Neural cell (in vitro differentiated cells): ENCODE measurements at regions not wholly inside any gene's neighbourhood (a gene's known extent, or its start where the extent isn't known, plus 50 kb on each side); places are given as distances from the start of the nearest gene placed in this dataset.

Source experiments
- H2AFZ ChIP-seq: fragments of 200-600, 300-800 bp; sonication (generic), shearing (Covaris generic); 2 replicates; pipeline ENCODE4 v1.6.0; 2014; ENCODE audit warnings: low read depth, mild to moderate bottlenecking, antibody characterized with exemption, low read length, moderate library complexity
- H3F3A ChIP-seq: fragments of 200-600 bp; shearing (Covaris generic); 2 replicates; pipeline ENCODE4 v1.6.1; 2016; ENCODE audit warnings: mild to moderate bottlenecking, moderate library complexity, mixed read lengths, antibody characterized with exemption, low read length; ENCODE audit not compliant: insufficient read depth, poor library complexity, severe bottlenecking
- H3K27ac ChIP-seq: fragments of 200-600, 300-800 bp; sonication (generic), shearing (Covaris generic); 2 replicates; pipeline ENCODE4 v1.5.1; 2014; ENCODE audit warnings: mild to moderate bottlenecking, low read length, moderate library complexity
- H3K27me3 ChIP-seq: fragments of 300-800, 200-600 bp; sonication (generic), shearing (Covaris generic); 2 replicates; pipeline ENCODE4 v1.6.0; 2014; ENCODE audit warnings: mild to moderate bottlenecking, low read depth, low read length, moderate library complexity; ENCODE audit not compliant: insufficient read depth
- H3K36me3 ChIP-seq: fragments of 300-800, 200-600 bp; sonication (generic), shearing (Covaris generic); 2 replicates; pipeline ENCODE4 v1.5.1; 2014; ENCODE audit warnings: mild to moderate bottlenecking, antibody characterized with exemption, low read length, moderate library complexity; ENCODE audit not compliant: insufficient read depth
- H3K4me2 ChIP-seq: fragments of 300-800, 200-600 bp; sonication (generic), shearing (Covaris generic); 2 replicates; pipeline ENCODE4 v1.6.0; 2014; ENCODE audit warnings: mild to moderate bottlenecking, low read length
- H3K4me3 ChIP-seq: fragments of 300-800, 200-600 bp; sonication (generic), shearing (Covaris generic); 2 replicates; pipeline ENCODE4 v1.5.1; 2014; ENCODE audit warnings: mild to moderate bottlenecking, low read length, moderate library complexity
- H3K79me2 ChIP-seq: fragments of 200-600 bp; shearing (Covaris generic); replicated peaks from 2 replicates; pipeline ENCODE4 v1.6.0; 2014; ENCODE audit warnings: mild to moderate bottlenecking, low read length, moderate library complexity; ENCODE audit not compliant: insufficient read depth
- H3K9ac ChIP-seq: fragments of 300-800, 200-600 bp; sonication (generic), shearing (Covaris generic); 2 replicates; pipeline ENCODE4 v1.6.1; 2016; ENCODE audit warnings: mild to moderate bottlenecking, low read length, mixed read lengths
- H3K9me2 ChIP-seq: fragments of 200-600 bp; shearing (Covaris generic); 2 replicates; pipeline ENCODE4 v1.6.1; 2016; ENCODE audit warnings: mild to moderate bottlenecking, low read length, mixed read lengths; ENCODE audit not compliant: insufficient read depth
- H3K9me3 ChIP-seq: fragments of 200-600, 300-800 bp; sonication (generic), shearing (Covaris generic); 2 replicates; pipeline ENCODE4 v1.6.1; 2016; ENCODE audit warnings: mild to moderate bottlenecking, mixed run types, low read length, moderate library complexity, mixed read lengths
- H4K20me1 ChIP-seq: fragments of 200-600 bp; shearing (Covaris generic); 2 replicates; pipeline ENCODE4 v1.6.1; 2016; ENCODE audit warnings: mild to moderate bottlenecking, mixed run types; ENCODE audit not compliant: insufficient read depth
- EP300 ChIP-seq: fragments of 450-650 bp; conservative IDR thresholded peaks from 2 replicates; pipeline ENCODE4 v1.6.1; 2014; ENCODE audit warnings: antibody characterized with exemption, mild to moderate bottlenecking, moderate library complexity; ENCODE audit not compliant: poor library complexity, severe bottlenecking
- EZH2 ChIP-seq: fragments of 200-600, 300-800 bp; shearing (Covaris generic), sonication (generic); IDR thresholded peaks from 2 replicates; pipeline ENCODE4 v1.6.1; 2014; ENCODE audit warnings: antibody characterized with exemption, low read length, borderline replicate concordance, mild to moderate bottlenecking; ENCODE audit not compliant: insufficient read depth, poor library complexity, severe bottlenecking
- MXI1 ChIP-seq: fragments of 450-650 bp; conservative IDR thresholded peaks from 2 replicates; pipeline ENCODE4 v1.6.1; 2014; ENCODE audit warnings: antibody characterized with exemption, mild to moderate bottlenecking; ENCODE audit not compliant: poor library complexity, severe bottlenecking
- POLR2AphosphoS5 ChIP-seq: IDR thresholded peaks from 2 replicates; pipeline ENCODE4 v1.6.1; 2012
- RAD21 ChIP-seq: fragments of 450-650 bp; conservative IDR thresholded peaks from 2 replicates; pipeline ENCODE4 v1.6.1; 2014; ENCODE audit warnings: antibody characterized with exemption, mild to moderate bottlenecking, moderate library complexity
- SMC3 ChIP-seq: fragments of 450-650 bp; conservative IDR thresholded peaks from 2 replicates; pipeline ENCODE4 v1.6.1; 2014; ENCODE audit warnings: antibody characterized with exemption, mild to moderate bottlenecking, moderate library complexity; ENCODE audit not compliant: poor library complexity
- TAF1 ChIP-seq: IDR thresholded peaks from 2 replicates; pipeline ENCODE4 v1.6.1; 2012; ENCODE audit warnings: low read depth
- TF ChIP-seq, protein P1 (sequence below): fragments of 450-650 bp; IDR thresholded peaks from 2 replicates; pipeline ENCODE4 v1.5.1; 2014; ENCODE audit warnings: antibody characterized with exemption, mild to moderate bottlenecking, moderate library complexity; ENCODE audit not compliant: poor library complexity, severe bottlenecking
- TF ChIP-seq, protein P2 (sequence below): IDR thresholded peaks from 2 replicates; pipeline ENCODE4 v1.6.1; 2012; ENCODE audit warnings: borderline replicate concordance

GRCh38 chr9:11653867-11654266 is 1039.3 kb upstream of the TYRP1 start:
- H3K27me3 ChIP-seq, result no peaks in the 10 kb centered on the region
- no peaks in the 10 kb centered on the region for H3K36me3 ChIP-seq
- no peak overlapping the region for H3K27ac ChIP-seq
- H3K4me3 ChIP-seq, result no peak overlapping the region
- no peak for TF ChIP-seq SMC3
- TF ChIP-seq POLR2AphosphoS5, result no peak
- TF ChIP-seq EP300, result no peak
- TF ChIP-seq TAF1, result no peak
- TF ChIP-seq, protein P1, sequence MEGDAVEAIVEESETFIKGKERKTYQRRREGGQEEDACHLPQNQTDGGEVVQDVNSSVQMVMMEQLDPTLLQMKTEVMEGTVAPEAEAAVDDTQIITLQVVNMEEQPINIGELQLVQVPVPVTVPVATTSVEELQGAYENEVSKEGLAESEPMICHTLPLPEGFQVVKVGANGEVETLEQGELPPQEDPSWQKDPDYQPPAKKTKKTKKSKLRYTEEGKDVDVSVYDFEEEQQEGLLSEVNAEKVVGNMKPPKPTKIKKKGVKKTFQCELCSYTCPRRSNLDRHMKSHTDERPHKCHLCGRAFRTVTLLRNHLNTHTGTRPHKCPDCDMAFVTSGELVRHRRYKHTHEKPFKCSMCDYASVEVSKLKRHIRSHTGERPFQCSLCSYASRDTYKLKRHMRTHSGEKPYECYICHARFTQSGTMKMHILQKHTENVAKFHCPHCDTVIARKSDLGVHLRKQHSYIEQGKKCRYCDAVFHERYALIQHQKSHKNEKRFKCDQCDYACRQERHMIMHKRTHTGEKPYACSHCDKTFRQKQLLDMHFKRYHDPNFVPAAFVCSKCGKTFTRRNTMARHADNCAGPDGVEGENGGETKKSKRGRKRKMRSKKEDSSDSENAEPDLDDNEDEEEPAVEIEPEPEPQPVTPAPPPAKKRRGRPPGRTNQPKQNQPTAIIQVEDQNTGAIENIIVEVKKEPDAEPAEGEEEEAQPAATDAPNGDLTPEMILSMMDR, result no peak
- TF ChIP-seq EZH2, result no peak
- TF ChIP-seq, protein P2, sequence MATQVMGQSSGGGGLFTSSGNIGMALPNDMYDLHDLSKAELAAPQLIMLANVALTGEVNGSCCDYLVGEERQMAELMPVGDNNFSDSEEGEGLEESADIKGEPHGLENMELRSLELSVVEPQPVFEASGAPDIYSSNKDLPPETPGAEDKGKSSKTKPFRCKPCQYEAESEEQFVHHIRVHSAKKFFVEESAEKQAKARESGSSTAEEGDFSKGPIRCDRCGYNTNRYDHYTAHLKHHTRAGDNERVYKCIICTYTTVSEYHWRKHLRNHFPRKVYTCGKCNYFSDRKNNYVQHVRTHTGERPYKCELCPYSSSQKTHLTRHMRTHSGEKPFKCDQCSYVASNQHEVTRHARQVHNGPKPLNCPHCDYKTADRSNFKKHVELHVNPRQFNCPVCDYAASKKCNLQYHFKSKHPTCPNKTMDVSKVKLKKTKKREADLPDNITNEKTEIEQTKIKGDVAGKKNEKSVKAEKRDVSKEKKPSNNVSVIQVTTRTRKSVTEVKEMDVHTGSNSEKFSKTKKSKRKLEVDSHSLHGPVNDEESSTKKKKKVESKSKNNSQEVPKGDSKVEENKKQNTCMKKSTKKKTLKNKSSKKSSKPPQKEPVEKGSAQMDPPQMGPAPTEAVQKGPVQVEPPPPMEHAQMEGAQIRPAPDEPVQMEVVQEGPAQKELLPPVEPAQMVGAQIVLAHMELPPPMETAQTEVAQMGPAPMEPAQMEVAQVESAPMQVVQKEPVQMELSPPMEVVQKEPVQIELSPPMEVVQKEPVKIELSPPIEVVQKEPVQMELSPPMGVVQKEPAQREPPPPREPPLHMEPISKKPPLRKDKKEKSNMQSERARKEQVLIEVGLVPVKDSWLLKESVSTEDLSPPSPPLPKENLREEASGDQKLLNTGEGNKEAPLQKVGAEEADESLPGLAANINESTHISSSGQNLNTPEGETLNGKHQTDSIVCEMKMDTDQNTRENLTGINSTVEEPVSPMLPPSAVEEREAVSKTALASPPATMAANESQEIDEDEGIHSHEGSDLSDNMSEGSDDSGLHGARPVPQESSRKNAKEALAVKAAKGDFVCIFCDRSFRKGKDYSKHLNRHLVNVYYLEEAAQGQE, result no peak
- no peak for TF ChIP-seq MXI1
- TF ChIP-seq RAD21, result no peak
- no peaks in the 10 kb centered on the region for H3F3A ChIP-seq
- no peaks in the 10 kb centered on the region for H3K9me3 ChIP-seq
- H4K20me1 ChIP-seq, result no peaks in the 10 kb centered on the region
- H2AFZ ChIP-seq, result no peak overlapping the region
- H3K4me2 ChIP-seq, result no peak overlapping the region
- H3K9me2 ChIP-seq, result no peaks in the 10 kb centered on the region
- H3K9ac ChIP-seq, result no peak overlapping the region
- no peaks in the 10 kb centered on the region for H3K79me2 ChIP-seq

GRCh38 chr9:11663913-11664312 is 1029.3 kb upstream of the TYRP1 start:
- H3K27ac ChIP-seq, result no peak overlapping the region
- TF ChIP-seq, protein P1, result no peak
- TF ChIP-seq TAF1 (no peak), EP300 (no peak), EZH2 (no peak)
- H3K36me3 ChIP-seq, result no peaks in the 10 kb centered on the region
- no peaks in the 10 kb centered on the region for H4K20me1 ChIP-seq
- no peaks in the 10 kb centered on the region for H3K9me3 ChIP-seq
- H3F3A ChIP-seq, result no peaks in the 10 kb centered on the region
- H2AFZ ChIP-seq, result no peak overlapping the region
- no peak overlapping the region for H3K4me3 ChIP-seq
- H3K27me3 ChIP-seq, result no peaks in the 10 kb centered on the region
- H3K9me2 ChIP-seq, result no peaks in the 10 kb centered on the region
- no peak overlapping the region for H3K4me2 ChIP-seq
- H3K79me2 ChIP-seq, result no peaks in the 10 kb centered on the region
- no peak overlapping the region for H3K9ac ChIP-seq
